ENCODE measurements at regions not wholly inside any gene's neighbourhood (a gene's known extent, or its start where the extent isn't known, plus 50 kb on each side); places are given as distances from the start of the nearest gene placed in this dataset.

DNA sequence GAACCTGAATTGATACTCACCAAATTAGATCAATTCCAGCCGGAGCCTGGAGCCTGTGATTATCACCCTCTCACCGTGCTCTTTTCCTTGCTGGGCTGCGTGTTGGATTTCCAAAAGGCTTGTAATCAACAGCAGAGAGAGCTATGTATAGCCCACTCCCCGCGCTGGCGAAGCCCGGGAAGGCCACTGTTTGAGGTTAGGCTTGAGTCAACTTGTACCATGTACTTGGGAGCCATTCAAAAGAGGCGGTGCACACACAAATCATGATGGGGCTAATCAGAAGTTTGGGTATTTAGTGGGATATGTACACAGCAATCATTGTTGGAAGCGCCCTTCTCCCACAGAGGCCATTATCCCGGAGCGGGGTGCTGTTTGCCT lies 151.6 kb downstream of the GLI2 start:
- ChIA-PET CTCF (interaction anchor here (1.0 to 1.3 kb wide), 2 partner anchors 22 to 184 kb away, joined by 3 to 4 read pairs; no protein-coding TSS in a partner anchor), POLR2A (no interaction called here)
- WGBS (ENCODE audit: missing lambda C conversion rate): 97% methylated on average over 11 of the region's 11 CpGs
- Histone ChIP-seq H3K4me2 (no peak overlapping the region), H3K27ac (no peak overlapping the region), H3K4me3 (no peak overlapping the region), H3K4me1 (peaks cover 9% of the 10 kb centered on the region), H3K9me3 (no peaks in the 10 kb centered on the region)
- DNase-seq (ENCODE audit: low read depth in 1 of 2, low spot score in 1 of 2) (no peak), FAIRE-seq (no peak), ATAC-seq (no peak)
- TF ChIP-seq, protein P1, sequence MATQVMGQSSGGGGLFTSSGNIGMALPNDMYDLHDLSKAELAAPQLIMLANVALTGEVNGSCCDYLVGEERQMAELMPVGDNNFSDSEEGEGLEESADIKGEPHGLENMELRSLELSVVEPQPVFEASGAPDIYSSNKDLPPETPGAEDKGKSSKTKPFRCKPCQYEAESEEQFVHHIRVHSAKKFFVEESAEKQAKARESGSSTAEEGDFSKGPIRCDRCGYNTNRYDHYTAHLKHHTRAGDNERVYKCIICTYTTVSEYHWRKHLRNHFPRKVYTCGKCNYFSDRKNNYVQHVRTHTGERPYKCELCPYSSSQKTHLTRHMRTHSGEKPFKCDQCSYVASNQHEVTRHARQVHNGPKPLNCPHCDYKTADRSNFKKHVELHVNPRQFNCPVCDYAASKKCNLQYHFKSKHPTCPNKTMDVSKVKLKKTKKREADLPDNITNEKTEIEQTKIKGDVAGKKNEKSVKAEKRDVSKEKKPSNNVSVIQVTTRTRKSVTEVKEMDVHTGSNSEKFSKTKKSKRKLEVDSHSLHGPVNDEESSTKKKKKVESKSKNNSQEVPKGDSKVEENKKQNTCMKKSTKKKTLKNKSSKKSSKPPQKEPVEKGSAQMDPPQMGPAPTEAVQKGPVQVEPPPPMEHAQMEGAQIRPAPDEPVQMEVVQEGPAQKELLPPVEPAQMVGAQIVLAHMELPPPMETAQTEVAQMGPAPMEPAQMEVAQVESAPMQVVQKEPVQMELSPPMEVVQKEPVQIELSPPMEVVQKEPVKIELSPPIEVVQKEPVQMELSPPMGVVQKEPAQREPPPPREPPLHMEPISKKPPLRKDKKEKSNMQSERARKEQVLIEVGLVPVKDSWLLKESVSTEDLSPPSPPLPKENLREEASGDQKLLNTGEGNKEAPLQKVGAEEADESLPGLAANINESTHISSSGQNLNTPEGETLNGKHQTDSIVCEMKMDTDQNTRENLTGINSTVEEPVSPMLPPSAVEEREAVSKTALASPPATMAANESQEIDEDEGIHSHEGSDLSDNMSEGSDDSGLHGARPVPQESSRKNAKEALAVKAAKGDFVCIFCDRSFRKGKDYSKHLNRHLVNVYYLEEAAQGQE (IDR thresholded peaks at IDR 0.05): no peak
- TF ChIP-seq JUN (IDR thresholded peaks at IDR 0.05) (no peak), PHF8 (IDR thresholded peaks at IDR 0.05; ENCODE audit: borderline replicate concordance, low read depth) (no peak), FOXS1 (CRISPR knock-in tag; IDR thresholded peaks at IDR 0.05) (no peak), MAFK (IDR thresholded peaks at IDR 0.05; ENCODE audit: partially characterized antibody) (no peak), EHF (CRISPR knock-in tag; IDR thresholded peaks at IDR 0.05) (no peak), EHMT2 (IDR thresholded peaks at IDR 0.05; ENCODE audit: low read depth) (no peak), EP300 (IDR thresholded peaks at IDR 0.05) (no peak), TFCP2L1 (CRISPR knock-in tag; IDR thresholded peaks at IDR 0.05) (no peak), CHD4 (IDR thresholded peaks at IDR 0.05; ENCODE audit: borderline replicate concordance) (no peak), CBX8 (IDR thresholded peaks at IDR 0.05) (no peak), SMC3 (IDR thresholded peaks at IDR 0.05) (no peak), HDAC2 (IDR thresholded peaks at IDR 0.05) (no peak), RCOR1 (IDR thresholded peaks at IDR 0.05; ENCODE audit: low read depth, low read length) (no peak), RAD21 (conservative IDR thresholded peaks at IDR 0.05 in 1 of 2, IDR thresholded peaks at IDR 0.05 in 1 of 2) (no peak), JUNB (IDR thresholded peaks at IDR 0.05) (no peak), RNF2 (IDR thresholded peaks at IDR 0.05; ENCODE audit: borderline replicate concordance, low read depth) (no peak)
- TF ChIP-seq, protein P2, sequence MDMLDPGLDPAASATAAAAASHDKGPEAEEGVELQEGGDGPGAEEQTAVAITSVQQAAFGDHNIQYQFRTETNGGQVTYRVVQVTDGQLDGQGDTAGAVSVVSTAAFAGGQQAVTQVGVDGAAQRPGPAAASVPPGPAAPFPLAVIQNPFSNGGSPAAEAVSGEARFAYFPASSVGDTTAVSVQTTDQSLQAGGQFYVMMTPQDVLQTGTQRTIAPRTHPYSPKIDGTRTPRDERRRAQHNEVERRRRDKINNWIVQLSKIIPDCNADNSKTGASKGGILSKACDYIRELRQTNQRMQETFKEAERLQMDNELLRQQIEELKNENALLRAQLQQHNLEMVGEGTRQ (IDR thresholded peaks at IDR 0.05): no peak
- TF ChIP-seq, protein P3, sequence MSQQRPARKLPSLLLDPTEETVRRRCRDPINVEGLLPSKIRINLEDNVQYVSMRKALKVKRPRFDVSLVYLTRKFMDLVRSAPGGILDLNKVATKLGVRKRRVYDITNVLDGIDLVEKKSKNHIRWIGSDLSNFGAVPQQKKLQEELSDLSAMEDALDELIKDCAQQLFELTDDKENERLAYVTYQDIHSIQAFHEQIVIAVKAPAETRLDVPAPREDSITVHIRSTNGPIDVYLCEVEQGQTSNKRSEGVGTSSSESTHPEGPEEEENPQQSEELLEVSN (IDR thresholded peaks at IDR 0.05; ENCODE audit: borderline replicate concordance, low read depth): no peak

DNA sequence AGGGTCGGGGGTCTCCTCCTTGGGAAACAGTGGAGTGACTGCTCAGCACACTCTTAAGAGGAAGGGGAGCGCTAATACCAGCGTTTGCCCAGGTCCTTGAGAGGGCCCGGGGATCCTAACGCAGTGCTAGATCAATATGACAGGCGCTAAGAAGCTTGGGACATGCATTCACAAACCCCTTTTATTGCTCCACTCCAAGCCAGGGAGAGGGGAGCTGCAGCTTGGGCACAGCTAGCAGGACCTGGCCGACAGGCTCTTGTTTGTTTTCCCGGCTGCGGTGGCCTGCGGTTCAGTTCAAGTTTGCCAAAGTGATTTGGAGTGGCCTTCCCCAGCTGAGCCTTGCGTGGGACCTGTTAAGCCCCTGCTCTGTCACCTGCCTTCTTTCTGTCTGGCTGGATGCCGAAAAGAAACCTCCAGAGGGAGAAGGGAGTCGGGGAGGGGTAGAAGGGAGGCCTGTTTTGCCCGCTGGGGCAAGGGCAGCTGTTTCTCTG lies 152.1 kb downstream of the GLI2 start:
- Histone ChIP-seq H3K4me3 (no peak overlapping the region), H3K4me2 (no peak overlapping the region), H3K9me3 (no peaks in the 10 kb centered on the region), H3K27ac (no peak overlapping the region; a peak in 1 of 6 replicates), H3K4me1 (peaks cover 14% of the 10 kb centered on the region)
- ChIA-PET POLR2A (no interaction called here), CTCF (interaction anchor here (1.0 to 1.3 kb wide), 2 partner anchors 22 to 184 kb away, joined by 3 to 4 read pairs; no protein-coding TSS in a partner anchor)
- no peak for FAIRE-seq
- WGBS (ENCODE audit: missing lambda C conversion rate): 93% methylated on average over 14 of the region's 14 CpGs
- no peak for ATAC-seq
- DNase-seq (ENCODE audit: low read depth in 1 of 2, low spot score in 1 of 2): no peak
- TF ChIP-seq, protein P4, sequence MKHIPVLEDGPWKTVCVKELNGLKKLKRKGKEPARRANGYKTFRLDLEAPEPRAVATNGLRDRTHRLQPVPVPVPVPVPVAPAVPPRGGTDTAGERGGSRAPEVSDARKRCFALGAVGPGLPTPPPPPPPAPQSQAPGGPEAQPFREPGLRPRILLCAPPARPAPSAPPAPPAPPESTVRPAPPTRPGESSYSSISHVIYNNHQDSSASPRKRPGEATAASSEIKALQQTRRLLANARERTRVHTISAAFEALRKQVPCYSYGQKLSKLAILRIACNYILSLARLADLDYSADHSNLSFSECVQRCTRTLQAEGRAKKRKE (CRISPR knock-in tag; IDR thresholded peaks at IDR 0.05; ENCODE audit: low read depth): no peak
- TF ChIP-seq MYC (IDR thresholded peaks at IDR 0.05; ENCODE audit: borderline replicate concordance, low read length) (no peak), TP53 (CRISPR knock-in tag; IDR thresholded peaks at IDR 0.05) (no peak), RARB (CRISPR knock-in tag; IDR thresholded peaks at IDR 0.05) (no peak), ESRRA (IDR thresholded peaks at IDR 0.05; ENCODE audit: borderline replicate concordance, low read length) (no peak), TFCP2L1 (CRISPR knock-in tag; IDR thresholded peaks at IDR 0.05) (no peak), HEYL (CRISPR knock-in tag; IDR thresholded peaks at IDR 0.05) (no peak), CEBPB (IDR thresholded peaks at IDR 0.05) (no peak), CBX8 (IDR thresholded peaks at IDR 0.05) (no peak), CHD4 (IDR thresholded peaks at IDR 0.05; ENCODE audit: borderline replicate concordance) (no peak), RNF2 (IDR thresholded peaks at IDR 0.05; ENCODE audit: borderline replicate concordance, low read depth) (no peak)
- TF ChIP-seq, protein P1 (IDR thresholded peaks at IDR 0.05): no peak
